Fibroblast of skin of left biceps (primary cell): ENCODE measurements at regions not wholly inside any gene's neighbourhood (a gene's known extent, or its start where the extent isn't known, plus 50 kb on each side); places are given as distances from the start of the nearest gene placed in this dataset.
"Not testable (repeated sequence)": the region's sequence is repeated elsewhere in the genome, so short reads cannot be mapped to it uniquely, and the experiment has no call there.

Source experiments
- DNase-seq, 2 experiments: peaks; one replicate each; pipeline ENCODE4 v3.0.0-alpha.2; 2013; ENCODE audit warnings: low read depth in 2 of 2

DNA sequence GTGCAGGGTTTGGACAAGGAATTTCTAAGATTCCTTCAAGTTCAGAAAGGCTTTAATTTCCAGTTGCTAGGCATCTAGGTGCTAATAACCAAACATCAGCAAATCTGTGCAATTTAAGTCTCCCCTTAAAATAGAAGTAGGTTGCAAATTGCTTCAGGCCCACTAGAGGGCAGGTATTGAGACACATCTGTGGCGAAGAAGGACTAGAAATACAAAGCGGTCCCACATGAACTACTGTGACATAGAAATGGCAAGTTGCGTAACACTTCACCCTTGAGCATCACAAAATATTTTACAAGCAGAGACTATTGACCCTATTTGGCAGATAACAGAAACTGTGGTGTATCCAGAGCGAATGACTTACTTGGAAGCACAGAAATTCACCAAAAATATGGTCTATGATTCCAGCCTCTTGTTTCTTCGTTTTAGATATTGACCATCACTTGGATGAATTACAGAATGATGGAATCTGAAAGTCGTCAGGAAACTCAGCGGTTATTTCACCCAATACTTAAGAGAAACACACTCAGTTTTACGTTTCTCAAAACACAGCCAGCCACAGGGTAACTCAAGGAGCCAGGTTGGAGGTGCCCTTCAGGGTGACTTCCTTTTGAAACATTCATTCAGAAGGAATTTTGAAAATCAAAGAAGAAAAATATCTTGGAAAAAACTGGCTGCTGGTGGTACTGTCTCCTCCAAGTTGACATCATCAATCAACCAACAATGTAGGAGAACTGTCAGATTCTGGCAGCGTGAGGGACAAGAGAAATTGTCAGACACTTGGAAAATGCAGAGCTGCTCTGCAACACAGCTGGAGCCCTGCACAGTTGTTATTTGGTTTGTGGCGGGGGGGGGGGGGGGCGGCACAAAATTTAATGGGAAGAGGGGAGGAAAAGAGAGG, 256.3 kb upstream of the MINDY3 start:
- no peak for DNase-seq

DNA sequence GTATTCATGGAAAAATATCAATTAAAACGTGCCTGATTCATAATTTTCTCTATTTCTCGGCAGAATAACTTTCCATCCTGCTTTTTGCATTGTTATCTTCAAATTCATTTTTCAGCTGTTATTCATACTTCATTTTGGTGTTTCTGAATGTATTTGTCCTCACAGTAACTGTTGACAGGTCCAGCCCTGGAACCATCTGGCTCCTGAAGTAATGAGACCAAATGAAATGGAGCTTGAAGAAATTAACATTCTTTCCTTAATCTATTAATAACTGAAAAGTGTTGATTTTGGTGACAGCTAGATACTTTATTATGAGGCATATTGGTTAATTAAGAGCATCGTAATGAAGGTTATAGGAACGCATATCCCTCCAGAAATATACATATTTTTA, 257.0 kb upstream of the MINDY3 start:
- DNase-seq, result no peak

DNA sequence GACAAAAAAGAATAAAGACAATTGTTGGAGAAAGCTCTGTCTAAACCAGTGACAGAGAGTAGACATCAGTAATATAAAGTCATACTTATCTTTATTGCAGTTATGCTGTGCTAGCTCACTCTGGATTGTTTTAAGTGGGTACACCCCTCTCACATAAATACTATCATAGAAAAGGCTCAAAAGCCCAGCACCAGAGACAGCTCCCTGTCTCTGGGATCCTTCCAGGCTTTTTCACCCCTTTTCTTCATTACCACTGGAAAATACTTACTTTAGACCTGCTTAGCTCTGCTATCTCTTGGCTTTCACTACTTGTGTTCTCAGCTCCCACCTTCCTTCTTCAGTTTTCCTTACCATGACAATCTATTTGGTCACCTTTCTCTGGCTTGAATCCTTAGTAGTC, 259.1 kb upstream of the MINDY3 start:
- DNase-seq, result no peak

DNA sequence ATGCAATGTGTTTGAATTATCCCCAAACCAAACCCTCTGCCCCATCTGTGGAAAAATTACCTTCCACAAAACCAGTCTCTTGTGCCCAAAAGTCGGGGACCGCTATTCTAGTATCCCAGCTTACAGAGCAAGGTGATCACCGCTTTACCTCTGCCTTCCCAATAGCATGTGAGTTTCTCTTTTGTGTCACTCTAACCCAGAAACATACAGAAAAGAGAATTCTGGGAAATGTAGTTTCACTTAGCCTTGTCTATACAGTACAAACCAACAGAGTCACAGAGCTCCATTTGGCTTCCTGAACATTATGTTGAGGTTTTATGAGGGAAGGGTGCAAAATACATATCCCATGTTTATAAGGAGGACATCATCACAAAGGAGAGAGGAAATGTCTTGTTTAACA, 260.3 kb upstream of the MINDY3 start:
- DNase-seq, result no peak

DNA sequence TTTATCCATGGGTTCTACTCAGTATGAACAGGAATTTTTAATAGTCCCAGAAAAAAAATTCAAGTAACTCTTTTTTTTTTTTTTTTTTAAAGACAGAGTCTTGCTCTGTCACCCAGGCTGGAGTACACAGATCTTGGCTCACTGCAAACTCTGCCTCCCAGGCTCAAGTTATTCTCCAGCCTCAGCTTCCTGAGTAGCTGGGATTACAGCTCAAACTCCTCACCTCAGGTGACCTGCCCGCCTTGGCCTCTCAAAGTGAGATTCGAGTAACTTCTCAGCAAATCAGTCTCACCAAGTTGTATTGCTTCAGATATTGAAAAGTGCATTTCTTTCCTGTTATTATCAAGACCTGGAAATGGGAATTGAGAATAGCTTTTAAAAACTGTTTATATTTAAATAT, 281.2 kb upstream of the MINDY3 start:
- no peak for DNase-seq

DNA sequence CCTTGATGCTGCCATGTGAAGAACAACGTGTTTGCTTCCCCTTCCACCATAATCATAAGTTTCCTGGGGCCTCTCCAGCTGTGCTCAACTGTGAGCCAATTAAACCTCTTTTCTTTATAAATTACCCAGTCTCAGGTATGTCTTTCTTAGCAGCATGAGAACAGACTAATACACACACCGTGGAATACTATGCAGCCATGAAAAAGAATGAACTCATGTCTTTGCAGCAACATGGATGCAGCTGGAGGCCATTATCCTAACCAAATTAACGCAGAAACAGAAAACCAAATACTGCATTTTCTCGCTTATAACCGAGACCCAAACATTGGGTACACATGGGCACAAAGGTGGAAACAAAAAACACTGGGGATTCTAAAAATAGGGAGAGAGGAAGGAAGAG, 286.7 kb upstream of the MINDY3 start:
- no peak for DNase-seq

DNA sequence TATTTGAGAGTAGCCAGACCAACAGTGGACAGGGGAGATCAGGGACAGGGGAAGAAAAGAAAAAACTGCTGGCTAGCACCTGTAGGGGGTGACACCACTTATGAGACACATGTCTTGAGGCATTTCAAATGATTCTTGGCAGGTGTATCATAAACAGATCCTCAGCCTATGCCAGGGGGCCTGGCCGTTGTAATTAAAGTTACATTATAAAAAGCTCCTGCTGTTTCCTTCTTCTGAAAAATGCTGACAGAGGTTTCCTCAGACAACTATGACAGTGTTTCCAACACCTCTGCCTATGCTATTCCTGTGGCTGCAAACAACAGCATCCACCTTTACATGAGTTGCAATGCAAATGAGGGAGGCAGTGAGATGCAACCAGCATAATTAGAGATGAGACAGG, 281.0 kb upstream of the PTER start:
- no peak for DNase-seq

DNA sequence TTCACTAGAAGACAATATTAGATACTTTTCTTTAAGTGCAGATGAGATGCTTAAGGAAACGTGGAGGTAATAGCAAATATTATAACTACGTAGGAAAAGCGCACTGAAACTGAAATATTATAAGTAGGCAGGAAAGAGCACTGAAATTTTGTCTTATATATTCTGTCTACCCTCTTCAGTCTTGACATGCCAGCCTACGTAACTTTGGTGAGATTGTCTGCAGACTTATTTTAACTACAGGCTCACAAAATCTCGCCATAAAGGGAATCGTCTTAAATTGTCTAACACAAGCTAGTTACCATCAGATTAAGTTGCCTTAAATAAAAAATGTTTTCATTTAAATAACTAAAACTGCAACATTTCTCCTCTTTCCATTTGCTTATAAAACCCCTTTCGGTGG, 280.1 kb upstream of the PTER start:
- DNase-seq, result no peak

DNA sequence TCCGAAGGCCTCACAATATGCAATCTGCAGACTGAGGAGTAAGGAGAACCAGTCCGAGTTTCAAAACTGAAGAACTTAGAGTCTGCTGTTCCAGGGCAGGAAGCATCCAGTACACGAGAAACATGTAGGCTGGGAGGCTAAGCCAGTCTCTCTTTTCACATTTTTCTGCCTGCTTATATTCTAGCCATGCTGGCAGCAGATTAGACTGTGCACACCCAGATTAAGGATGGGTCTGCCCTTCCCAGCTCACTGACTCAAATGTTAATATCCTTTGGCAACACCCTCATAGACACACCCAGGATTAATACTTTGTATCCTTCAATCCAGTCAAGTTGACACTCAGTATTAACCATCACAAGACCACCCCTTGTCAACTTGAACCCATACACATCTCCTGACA, 271.7 kb upstream of the PTER start:
- not testable (repeated sequence) for DNase-seq

DNA sequence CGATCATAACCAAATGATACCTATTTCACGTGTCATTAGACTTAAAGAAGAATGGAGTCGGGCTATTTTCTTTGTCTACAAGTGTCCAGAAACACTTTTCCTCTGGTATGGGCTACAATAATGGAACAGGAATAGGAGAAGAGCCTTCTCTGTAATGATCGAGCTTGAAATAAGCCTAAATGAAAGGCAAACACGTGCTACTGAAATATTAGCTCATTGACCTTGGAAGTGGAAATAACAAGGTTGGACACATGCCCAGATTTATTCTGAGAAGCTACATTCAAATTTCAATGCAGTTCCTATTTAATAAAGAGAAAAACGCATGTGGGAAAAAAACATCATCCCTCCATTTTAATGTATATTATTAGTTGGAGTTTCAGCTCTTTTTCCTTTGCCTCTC, 254.7 kb upstream of the PTER start:
- no peak for DNase-seq

DNA sequence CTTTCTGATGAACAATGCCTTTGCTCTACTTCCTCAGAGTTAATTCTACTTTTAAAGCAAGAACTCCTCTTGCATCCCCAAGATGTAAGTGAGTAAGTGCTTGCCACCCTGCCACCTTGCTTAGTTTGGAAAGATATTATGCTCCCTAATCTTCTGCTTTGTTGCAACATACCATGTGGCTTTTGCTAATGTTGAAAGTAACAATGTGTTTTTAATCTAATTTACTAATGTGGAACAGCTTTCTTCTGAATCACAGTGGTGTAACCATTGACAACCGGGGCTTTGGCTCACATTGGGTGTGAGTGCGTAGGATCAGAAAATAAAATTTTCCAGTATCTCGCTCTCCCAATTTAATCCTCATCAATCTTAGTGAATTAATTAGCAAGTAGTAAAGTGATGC, 254.1 kb upstream of the PTER start:
- DNase-seq, result peak; percentile 14 to 24

DNA sequence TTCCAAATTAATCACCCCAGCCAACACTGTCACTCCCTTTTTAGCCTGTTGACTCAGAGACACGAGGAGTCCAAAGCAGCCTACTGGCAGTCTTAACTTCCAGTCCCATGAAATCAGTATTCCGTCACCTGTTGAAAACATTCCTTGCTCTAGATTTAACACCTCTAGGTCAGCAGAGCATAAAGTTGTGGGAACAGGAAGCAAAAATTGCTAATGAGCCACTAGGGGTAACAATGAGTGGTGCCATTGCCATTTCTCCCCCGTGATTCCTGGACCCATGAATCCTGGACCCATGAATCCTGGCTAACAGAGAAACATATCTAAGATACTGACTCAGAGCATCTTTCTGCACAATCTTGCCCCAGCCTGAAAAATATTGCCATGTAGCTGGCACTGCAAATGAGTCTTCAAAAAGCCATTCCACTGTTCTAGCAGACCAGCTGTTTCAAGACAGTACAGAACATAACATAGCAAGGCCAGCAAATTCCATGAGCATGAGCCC, 252.7 kb upstream of the PTER start:
- no peak for DNase-seq

DNA sequence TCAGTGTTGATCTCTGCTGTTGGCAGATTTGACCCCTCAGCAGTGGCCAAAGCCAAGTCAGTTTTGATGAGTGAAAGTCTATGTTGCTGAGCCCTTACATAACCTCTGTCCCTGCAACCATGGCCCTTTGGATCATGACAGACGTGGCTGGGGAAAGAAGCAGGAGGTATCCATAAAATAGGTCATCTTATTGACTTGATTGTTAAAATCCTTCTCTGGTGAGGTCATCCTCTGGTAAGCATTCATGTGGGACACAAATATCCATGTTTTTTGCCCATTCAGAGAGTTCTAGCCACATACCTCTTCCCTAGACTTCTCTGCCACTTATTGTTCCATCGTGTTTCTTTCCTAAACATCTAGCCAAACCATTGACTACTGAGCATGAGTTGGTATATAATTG, 251.9 kb upstream of the PTER start:
- no peak for DNase-seq

DNA sequence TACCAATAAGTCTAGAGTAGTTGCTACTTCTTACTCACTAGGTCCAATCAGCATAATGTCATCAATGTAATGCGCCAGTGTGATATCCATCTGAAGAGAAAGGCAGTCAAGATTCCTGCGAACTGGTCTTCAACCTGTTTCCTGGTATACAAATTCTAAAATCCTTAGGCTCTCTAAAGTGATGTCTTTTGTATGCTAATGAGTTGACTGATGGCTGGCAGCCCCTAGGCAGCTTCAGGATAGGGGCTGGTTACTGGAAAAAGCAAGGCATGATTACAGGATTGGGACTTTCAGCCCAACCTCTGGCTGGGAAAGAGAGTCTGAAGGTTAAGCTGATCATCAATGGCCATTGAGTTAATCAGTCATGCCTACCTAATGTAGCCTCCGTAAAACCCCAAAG, 250.2 kb upstream of the PTER start:
- no peak for DNase-seq

DNA sequence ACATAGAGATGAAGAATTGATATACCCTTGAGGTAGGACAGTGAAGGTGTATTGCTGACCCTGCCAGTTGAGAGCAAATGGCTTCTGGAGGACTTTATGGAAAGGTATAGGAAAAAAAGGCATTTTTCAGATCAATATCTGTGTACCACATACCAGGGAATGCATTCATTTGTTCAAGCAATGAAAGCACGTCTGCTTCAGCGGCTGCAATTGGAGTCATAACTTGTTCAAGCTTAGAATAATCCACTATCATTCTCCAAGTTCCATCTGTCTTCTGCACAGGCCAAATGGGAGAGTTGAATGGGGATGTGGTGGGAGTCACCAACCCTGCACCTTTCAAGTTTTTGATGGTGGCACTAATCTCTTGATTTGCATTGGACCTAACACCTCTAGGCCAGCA, 249.6 kb upstream of the PTER start:
- no peak for DNase-seq

DNA sequence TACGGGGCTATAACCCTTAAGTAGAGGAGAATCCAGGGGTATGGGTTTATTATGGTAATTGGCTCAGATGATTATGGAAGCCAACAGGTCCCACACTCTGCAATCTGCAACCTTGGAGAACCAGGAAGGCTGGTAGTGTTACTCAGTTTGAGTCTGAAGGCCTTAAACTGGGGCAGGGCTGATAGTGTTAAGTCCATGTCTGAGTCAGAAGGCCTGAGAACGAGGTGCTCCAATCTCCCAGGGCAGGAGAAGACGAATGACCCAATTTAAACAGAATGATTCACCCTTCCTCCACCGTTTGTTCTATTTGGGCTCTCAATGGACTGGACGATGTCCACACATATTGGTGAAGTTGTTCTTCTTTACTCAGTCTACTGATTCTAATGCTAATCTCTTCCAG, 244.5 kb upstream of the PTER start:
- no peak for DNase-seq

DNA sequence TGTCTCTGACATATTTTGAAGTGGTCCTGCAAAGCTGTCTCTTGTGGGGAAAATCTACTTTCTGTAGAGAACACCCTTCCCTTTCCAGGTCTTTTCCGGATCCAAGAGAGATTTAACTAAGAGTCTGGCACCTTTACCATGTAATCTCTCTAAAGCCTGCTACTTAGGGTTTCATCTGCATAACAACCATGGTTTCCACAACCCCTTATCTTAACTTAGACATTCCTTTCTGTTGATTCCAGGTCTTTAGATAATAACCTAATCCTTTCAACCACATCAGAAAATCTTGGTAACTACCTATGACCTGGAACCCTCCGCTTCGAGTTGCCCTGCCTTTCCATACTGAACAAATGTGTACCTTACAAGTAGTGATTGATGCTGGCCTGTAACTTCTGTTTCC, 243.6 kb upstream of the PTER start:
- no peak for DNase-seq

DNA sequence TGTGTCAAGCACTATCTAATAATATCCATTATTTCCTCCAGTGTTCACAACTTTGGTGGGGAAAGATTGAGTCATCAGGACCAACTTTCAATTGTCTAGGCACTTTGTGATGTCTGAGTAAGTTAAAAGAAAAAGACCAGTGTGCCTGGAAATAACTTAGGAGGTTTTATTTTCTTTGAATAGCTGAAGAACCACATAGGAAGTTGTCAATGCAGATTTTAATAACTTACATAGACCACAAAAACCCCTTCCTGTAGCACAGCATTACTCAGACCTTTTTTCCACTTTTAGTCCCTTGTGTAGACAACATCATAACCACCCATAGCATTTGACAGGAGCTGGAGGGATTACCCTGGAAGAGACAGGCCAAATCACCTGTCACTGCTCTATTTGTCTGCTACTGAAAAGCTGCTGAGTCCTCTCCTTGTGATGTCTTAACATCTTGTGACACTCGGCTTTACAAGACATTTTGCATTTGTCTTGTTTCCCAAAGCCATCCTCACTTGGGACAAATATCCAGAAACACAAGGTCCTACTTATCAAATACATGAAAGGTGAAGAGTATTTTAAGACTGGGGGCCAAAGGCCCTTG, 241.5 kb upstream of the PTER start:
- DNase-seq, result no peak

DNA sequence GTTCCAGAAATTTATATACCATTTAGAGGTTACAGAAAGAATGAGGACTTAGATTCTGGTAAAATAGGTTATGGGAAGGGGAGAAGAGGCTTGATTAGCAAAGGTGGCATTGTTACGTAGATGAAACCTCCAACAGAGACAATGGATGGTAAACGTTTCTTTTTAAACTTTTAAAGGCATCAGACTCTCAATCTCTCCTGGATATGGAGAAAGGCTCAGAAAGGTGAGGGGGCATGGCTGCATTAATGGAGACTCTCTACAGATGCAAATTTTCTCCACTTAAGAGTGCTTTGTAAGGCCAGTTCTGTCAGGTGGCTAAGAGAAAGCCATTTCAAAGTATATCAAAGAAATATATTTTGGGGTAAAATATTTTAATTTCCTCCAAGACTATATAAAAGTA, 240.9 kb upstream of the PTER start:
- DNase-seq, result no peak

DNA sequence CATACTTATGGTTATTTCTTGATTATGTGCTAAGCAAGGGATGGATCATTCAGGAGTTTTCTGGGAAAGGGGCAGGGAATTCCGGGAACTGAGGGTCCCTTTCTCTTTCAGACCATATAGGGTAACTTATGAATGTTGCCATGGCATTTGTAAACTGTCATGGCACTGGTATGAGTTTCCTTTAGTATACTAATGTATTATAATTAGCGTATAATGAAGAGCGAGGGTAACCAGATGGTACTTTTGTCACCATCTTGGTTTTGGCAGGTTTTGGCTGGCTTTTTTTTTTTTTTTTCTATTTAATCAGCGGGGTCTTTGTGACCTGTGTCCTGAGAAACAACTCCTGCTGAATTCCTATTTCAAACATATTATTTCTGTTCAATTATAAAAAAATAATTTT, 237.6 kb upstream of the PTER start:
- DNase-seq, result no peak

DNA sequence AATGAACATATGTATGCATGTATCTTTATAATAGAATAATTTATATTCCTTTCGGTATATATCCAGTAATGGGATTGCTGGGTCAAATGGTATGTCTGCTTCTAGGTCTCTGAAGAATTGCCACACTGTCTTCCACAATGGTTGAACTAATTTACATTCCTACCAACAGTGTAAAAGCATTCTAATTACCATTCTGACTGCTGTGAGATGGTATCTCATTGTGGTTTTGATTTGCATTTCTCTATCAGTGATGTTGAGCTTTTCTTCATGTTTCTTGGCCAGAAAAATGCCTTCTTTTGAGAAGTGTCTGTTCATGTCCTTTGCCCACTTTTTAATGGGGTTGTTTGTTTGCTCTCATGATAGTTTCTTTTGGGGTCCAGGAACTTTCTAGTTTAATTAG, 213.2 kb upstream of the PTER start:
- not testable (repeated sequence) for DNase-seq

DNA sequence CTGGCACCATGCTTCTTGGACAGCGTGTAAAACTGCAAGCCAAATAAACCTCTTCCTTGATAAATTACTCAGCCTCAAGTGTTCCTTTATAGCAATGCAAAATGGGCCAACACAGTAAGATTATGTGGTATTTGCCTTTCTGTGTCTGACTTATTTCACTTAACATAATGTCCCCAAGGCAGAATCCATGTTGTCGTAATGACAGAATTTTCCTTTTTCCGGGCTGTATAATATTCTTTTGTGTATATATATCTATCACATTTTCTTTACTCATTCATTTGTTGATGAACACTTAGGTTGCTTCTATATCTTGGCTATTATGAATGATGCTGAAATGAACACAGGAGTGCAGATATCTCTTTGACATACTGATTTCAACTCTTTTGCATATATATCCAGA, 209.1 kb upstream of the PTER start:
- no peak for DNase-seq

DNA sequence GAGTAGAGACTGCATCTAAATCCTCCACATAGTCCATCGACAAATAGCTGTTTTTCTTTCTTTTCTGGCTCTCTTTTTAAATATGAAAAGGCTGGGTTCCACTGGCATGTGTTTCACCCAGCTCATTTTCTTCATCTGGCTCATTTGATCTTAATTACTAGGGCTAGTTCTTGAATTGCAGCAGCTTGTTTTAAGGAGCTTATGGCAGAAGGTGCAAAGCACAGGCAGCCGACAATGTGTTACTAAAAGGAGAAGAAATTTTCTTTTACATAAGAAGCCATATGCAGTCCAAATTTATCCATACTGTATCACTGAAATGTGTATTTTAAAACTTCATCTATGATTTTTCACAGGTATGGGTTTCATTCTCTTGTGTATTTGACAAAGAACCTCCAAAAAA, 205.6 kb upstream of the PTER start:
- DNase-seq, result no peak
